IPS-20b (cell line): ENCODE measurements at regions not wholly inside any gene's neighbourhood (a gene's known extent, or its start where the extent isn't known, plus 50 kb on each side); places are given as distances from the start of the nearest gene placed in this dataset.
"Not testable (repeated sequence)": the region's sequence is repeated elsewhere in the genome, so short reads cannot be mapped to it uniquely, and the experiment has no call there.

Experiments
- H3K27ac ChIP-seq: one replicate; pipeline ENCODE4 v1.5.1; 2013; ENCODE audit warnings: low read length
- H3K27me3 ChIP-seq: 2 replicates; pipeline ENCODE4 v1.6.1; 2013; ENCODE audit warnings: mild to moderate bottlenecking, low read length, inconsistent platforms; ENCODE audit not compliant: insufficient read depth
- H3K36me3 ChIP-seq: 2 replicates; pipeline ENCODE4 v1.6.1; 2013; ENCODE audit warnings: low read depth, mild to moderate bottlenecking, inconsistent platforms, low read length, moderate library complexity; ENCODE audit not compliant: insufficient read depth
- H3K4me1 ChIP-seq: 2 replicates; pipeline ENCODE4 v1.6.1; 2013; ENCODE audit warnings: mild to moderate bottlenecking, control low read depth, inconsistent platforms, low read length, moderate library complexity; ENCODE audit not compliant: insufficient read depth
- H3K4me3 ChIP-seq: 2 replicates; pipeline ENCODE4 v1.5.1; 2013; ENCODE audit warnings: mild to moderate bottlenecking, low read length, inconsistent platforms
- H3K9ac ChIP-seq: 2 replicates; pipeline ENCODE4 v1.6.1; 2013; ENCODE audit warnings: low read depth, mild to moderate bottlenecking, inconsistent platforms, low read length, moderate library complexity
- H3K9me3 ChIP-seq: 2 replicates; pipeline ENCODE4 v1.6.1; 2013; ENCODE audit warnings: mild to moderate bottlenecking, low read depth, low read length, inconsistent platforms; ENCODE audit not compliant: insufficient read depth

DNA sequence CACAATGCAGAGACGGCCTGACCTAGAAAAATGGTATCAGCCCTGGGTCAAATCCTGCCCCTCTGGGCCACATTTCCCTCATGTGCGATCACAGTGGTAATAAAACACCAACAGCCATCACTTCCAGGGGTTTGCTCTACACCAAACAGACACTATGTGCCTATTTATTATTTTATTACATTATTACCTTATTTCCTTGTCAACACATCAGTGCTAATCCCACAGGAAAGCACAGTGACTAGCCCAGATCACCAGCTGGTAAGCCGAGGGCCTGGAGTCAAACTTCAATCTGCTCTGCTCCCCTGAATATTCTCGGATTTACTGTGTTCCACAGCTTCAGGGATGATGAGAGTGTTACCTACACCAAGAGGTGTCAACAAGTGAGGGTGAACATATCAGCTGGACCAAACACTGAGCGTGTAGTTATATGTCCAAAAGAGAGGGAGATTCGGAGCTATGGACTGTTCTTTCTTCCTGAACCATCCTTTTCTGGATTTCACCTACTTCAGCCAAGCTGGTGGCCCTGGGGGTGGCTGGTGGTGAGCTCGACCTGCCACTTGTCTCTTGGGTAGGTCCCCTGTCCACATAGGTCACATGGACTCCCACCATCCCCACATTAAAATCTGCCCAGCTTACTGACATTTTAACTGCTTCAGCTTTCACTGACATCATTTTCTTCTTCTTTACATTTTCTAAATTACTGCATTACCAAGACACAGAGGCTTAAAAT, 198.9 kb downstream of the ANKRD30B start:
- H3K4me1 ChIP-seq, H3K4me3 ChIP-seq, H3K27me3 ChIP-seq, H3K9ac ChIP-seq, H3K27ac ChIP-seq, H3K36me3 ChIP-seq: not testable (repeated sequence)
- H3K9me3 ChIP-seq: peaks cover 41% of the 10 kb centered on the region

DNA sequence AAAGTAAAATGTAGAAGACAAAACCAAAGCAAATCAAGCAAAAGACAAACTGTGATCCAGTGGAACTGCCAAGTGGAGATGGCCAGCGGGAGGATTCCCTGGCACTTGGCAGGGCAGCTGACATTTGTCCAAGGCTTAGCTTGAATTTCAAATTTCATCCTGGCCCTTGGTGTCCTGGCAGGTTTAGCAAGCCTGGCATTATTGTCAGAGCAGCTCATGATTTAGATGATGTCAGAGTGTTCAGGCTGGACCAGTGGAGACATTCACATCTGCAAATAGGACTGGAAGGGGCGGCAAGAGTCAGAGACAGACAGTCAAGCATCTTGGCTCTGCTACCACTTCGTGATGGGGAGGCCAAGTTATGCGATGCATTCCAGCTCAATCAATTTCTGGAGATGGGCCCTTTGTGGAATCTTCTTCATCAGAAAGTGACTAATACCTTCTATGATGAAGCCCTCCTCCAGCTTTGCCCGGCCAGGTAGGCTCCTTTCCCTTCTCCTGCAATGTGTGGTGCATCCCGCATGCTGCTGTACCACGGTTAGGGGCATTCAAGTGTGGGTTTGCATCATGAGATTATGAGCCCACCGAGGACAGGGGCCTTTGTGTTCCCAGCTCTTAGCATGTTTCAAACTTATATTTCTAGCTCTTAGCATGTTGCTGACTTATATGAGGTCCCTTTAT, 199.7 kb downstream of the ANKRD30B start:
- Histone ChIP-seq H3K4me1 (no peaks in the 10 kb centered on the region), H3K4me3 (no peak overlapping the region), H3K9ac (no peak overlapping the region), H3K27me3 (no peaks in the 10 kb centered on the region), H3K9me3 (peaks cover 41% of the 10 kb centered on the region), H3K36me3 (no peaks in the 10 kb centered on the region), H3K27ac (no peak overlapping the region)

DNA sequence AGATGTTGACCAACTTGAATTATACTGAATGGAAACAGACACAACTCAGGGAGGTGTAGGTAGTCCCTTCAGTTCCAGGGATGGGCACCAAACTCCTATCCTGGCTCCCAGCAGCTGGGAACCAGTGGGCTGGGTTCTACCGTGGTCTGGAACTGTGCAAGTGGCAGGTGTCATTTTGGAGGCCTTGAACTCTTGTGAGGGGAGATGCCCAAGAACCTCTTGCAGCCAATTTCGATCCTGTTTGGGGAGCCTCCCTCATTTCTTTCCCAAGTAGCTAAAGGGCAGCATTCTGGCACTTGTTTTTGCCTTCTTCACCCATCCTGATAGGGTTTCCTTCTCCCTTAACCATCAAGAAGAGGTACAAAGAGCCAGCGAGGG, 200.2 kb downstream of the ANKRD30B start:
- no peak overlapping the region for H3K9ac ChIP-seq
- no peaks in the 10 kb centered on the region for H3K36me3 ChIP-seq
- no peaks in the 10 kb centered on the region for H3K4me1 ChIP-seq
- no peaks in the 10 kb centered on the region for H3K27me3 ChIP-seq
- no peak overlapping the region for H3K27ac ChIP-seq
- H3K9me3 ChIP-seq: peaks cover 41% of the 10 kb centered on the region
- no peak overlapping the region for H3K4me3 ChIP-seq

DNA sequence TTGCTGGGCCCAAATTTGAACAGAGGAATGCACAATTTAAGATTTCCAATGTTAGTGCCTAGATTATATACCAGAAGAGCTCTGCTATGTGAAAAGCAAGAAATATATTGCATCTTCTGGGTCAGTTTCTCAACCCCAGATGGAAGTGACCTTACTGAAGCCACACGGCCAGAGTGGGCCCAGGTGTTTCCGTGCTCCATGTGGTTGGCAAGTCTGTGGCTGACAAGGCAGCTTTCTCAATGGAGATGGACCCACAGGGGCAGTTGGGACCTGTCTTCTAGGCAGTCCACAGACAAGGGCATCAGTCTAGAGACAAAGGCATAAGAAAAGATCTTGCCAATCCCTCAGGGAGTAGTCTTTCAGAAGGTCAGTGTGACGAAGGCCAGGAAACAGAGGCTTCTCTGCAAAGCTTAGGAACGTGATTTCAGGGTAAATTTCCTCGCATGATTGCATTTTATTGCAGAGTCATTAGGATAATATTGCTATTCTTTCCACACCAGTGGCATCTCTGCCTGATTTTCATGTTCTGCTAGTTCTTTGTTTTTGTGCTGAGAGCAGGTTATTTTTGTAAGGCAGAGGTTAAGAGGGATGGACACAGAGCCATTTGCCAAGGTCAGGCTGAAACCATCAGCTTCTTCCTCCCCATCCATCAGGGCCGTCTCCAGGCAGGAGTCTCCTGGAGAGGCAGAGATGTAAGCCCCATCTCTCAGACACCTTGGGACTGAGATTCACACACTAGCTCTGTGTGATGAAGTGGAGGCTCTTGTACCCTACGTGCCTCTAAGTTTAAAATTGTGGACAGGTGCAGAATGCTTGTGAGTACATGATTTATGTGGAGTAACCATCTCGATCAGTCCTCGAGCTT, 202.1 kb downstream of the ANKRD30B start:
- Histone ChIP-seq H3K9ac (no peak overlapping the region), H3K36me3 (no peaks in the 10 kb centered on the region), H3K4me1 (no peaks in the 10 kb centered on the region), H3K27me3 (no peaks in the 10 kb centered on the region), H3K4me3 (no peak overlapping the region), H3K9me3 (peaks cover 39% of the 10 kb centered on the region), H3K27ac (no peak overlapping the region)

DNA sequence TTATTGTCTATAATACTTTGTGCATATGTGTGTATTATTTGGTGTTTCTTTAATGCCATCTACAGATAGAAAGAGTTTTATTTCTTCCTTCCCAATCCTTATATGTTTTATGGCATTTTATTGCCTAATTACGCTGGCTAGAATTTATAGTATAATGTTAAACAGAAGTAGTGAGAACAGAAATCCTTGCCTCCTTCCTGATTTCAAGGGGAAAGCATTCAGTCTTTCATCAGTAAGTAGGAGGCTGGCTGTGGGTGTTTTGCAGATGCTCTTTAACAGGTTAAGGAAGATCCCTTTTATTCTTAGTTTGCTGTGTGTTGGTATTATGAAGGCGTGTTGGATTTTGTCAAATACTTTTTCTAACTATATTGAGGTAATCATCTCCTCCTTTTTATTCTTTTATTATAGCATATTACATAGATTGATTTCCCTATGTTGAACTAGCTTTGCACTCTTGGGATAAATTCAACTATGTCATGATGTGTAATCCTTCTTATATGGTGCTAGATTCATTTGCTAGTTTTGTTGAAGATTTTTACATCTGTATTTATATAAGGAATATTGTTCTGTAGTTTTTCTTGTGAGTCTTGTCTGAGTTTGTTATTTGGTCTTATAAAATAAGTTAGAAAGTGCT, 204.6 kb downstream of the ANKRD30B start:
- not testable (repeated sequence) for H3K36me3 ChIP-seq, H3K27me3 ChIP-seq, H3K27ac ChIP-seq, H3K4me1 ChIP-seq, H3K4me3 ChIP-seq, H3K9ac ChIP-seq
- peaks cover 28% of the 10 kb centered on the region for H3K9me3 ChIP-seq

DNA sequence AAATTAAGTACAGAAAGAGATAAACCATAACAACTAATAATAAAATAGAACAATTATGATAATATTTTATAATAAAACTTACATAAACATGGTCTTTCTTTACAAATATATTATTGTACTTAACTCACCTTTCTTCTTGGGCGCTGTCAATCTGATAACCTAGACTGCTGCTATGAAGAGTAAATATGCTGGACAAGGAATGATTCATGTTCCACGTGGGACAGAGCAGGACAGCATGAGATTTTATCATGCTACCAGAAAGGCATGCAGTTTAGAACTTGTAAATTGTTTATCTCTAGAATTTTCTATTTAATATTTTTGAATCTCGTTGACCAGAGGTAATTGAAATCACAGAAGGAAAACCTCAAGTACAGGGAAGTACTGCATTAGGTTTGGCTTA, 210.7 kb downstream of the ANKRD30B start:
- Histone ChIP-seq H3K9me3 (peaks cover 30% of the 10 kb centered on the region), H3K27me3 (no peaks in the 10 kb centered on the region), H3K4me3 (no peak overlapping the region), H3K36me3 (no peaks in the 10 kb centered on the region), H3K27ac (no peak overlapping the region), H3K9ac (no peak overlapping the region), H3K4me1 (no peaks in the 10 kb centered on the region)

DNA sequence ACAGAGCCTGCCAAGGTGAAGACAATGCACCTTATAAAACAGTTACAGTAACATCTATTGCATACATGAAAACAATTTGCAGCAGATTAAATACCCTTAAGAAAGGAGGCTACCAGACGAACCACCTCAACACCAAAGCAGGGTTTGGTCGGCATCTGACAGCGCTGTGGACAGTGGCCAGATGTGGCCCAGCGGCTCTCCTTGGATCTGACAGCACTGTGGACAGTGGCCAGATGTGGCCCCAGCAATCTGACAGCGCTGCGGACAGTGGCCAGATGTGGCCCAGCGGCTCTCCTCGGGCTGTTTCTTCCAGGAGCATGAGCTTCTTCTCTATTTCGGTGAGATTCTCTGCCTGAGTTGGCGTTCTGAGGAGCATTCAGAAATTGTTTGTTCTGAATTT, 211.6 kb downstream of the ANKRD30B start:
- no peaks in the 10 kb centered on the region for H3K4me1 ChIP-seq
- no peak overlapping the region for H3K9ac ChIP-seq
- no peaks in the 10 kb centered on the region for H3K36me3 ChIP-seq
- H3K4me3 ChIP-seq: no peak overlapping the region
- no peak overlapping the region for H3K27ac ChIP-seq
- H3K9me3 ChIP-seq: peaks cover 31% of the 10 kb centered on the region
- no peaks in the 10 kb centered on the region for H3K27me3 ChIP-seq

DNA sequence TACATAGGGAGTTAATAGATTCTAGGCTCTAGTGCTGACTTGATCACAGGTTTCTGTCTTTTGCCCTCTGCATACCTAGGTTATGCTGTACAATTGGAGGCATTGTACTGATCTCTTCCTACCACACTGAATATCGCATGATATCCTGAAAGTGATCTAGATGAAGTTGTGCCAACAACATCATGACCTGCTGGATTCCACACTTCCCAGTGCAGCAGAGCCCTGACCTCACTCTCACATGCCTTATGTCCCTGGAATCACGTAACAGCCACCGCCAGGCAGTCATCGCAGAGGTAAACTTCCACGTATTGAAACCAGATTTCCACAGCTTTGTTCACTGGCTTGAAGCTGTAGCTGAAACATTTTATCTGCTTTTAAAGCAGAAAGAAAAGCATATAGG, 214.0 kb downstream of the ANKRD30B start:
- no peak overlapping the region for H3K27ac ChIP-seq
- H3K9me3 ChIP-seq: peaks cover 46% of the 10 kb centered on the region
- no peaks in the 10 kb centered on the region for H3K27me3 ChIP-seq
- H3K4me3 ChIP-seq: no peak overlapping the region
- no peak overlapping the region for H3K9ac ChIP-seq
- no peaks in the 10 kb centered on the region for H3K36me3 ChIP-seq
- no peaks in the 10 kb centered on the region for H3K4me1 ChIP-seq

DNA sequence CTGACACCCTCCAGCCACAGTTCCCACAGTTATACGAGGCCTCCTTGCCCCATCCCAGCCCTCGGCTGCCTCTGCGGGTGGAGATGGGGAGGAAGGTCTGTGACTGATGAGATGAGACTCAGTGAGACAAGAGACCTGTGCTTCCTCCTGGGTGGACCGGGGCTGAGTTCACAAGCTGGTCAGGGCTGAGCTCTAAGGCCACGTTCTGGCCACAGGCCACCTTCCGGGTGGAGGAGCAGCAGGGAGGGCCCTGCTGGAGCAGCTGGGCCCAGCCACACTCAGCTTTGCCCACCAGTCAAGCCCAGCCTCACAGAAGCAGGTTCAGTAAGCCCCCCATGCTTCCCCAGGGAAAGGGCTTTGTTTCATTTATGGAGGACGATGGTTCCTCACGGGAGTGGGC, 214.7 kb downstream of the ANKRD30B start:
- no peak overlapping the region for H3K4me3 ChIP-seq
- no peaks in the 10 kb centered on the region for H3K4me1 ChIP-seq
- no peaks in the 10 kb centered on the region for H3K27me3 ChIP-seq
- H3K9me3 ChIP-seq: peaks cover 45% of the 10 kb centered on the region
- H3K9ac ChIP-seq: no peak overlapping the region
- H3K36me3 ChIP-seq: no peaks in the 10 kb centered on the region
- H3K27ac ChIP-seq: no peak overlapping the region

DNA sequence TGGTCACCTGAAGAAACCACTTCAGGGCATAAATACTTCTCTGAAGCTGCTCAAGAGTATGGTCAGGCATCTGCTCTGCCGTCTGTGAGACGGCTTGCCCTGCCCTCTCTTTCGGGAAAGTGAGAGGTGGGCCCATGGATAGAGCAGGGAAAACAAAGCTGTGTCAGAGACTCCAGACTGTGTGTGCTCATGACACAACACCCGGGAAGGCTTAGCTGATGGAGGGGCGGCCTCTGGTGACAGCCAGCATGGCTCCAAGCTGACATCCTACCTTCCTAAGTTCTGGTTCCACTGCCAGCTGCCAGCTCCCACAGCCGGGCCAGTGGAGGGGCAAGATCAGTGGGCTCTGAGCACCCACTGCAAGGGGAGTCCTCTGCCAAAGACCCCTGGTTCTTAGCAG, 215.3 kb downstream of the ANKRD30B start:
- Histone ChIP-seq H3K9me3 (peaks cover 44% of the 10 kb centered on the region), H3K4me3 (no peak overlapping the region), H3K27ac (no peak overlapping the region), H3K36me3 (no peaks in the 10 kb centered on the region), H3K4me1 (no peaks in the 10 kb centered on the region), H3K9ac (no peak overlapping the region), H3K27me3 (no peaks in the 10 kb centered on the region)

DNA sequence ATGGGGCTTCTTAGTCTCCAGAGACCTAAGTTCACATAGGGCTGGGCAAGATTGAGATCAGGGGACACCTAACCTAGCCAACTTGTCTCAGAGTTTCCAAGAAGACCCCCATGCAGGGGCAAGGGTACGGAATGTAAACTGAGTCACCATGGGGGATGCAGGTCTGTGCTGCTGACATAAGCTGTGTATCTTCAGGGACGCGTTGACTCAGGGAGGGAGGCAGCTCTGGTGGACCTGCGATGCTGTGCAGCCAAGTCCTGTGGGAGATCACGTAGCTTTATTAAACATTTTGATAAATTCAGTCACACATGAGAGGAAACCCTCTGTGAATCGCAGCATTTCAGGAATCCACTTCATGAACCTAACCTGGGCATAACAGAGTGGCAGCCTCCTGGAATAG, 216.0 kb downstream of the ANKRD30B start:
- no peaks in the 10 kb centered on the region for H3K4me1 ChIP-seq
- no peak overlapping the region for H3K27ac ChIP-seq
- no peaks in the 10 kb centered on the region for H3K36me3 ChIP-seq
- no peak overlapping the region for H3K9ac ChIP-seq
- H3K4me3 ChIP-seq: no peak overlapping the region
- H3K9me3 ChIP-seq: peaks cover 51% of the 10 kb centered on the region
- H3K27me3 ChIP-seq: no peaks in the 10 kb centered on the region
